Right lobe of liver (tissue), 4 donors: ENCODE measurements at regions not wholly inside any gene's neighbourhood (a gene's known extent, or its start where the extent isn't known, plus 50 kb on each side); places are given as distances from the start of the nearest gene placed in this dataset.

Experiments
- CTCF ChIP-seq, 4 donors: fragments of 200-600 bp in 3 of 4; fragments of 450-650 bp in 1 of 4; IDR thresholded peaks; one replicate each; pipeline versions ENCODE4 v1.5.1 to v1.8.0; 2016 to 2022; ENCODE audit warnings: antibody characterized with exemption in 4 of 4, mild to moderate bottlenecking in 2 of 4
- POLR2A ChIP-seq: fragments of 450-650 bp; IDR thresholded peaks from one replicate; pipeline ENCODE4 v1.6.1; 2017; ENCODE audit warnings: antibody characterized with exemption, mild to moderate bottlenecking
- donor health status: DM: no; HTN: no; CAD: no.
- donor health status: DM: no; HTN: no; CAD: no.
- donor health status: DM: no; HTN: yes; CAD: no.

- TF ChIP-seq CTCF (IDR thresholded peaks at IDR 0.05) = no peak
- TF ChIP-seq POLR2A = no peak
Observed at GRCh38 chr7:41835976-41836530, 133.2 kb upstream of the INHBA start.
